ENCODE measurements at regions not wholly inside any gene's neighbourhood (a gene's known extent, or its start where the extent isn't known, plus 50 kb on each side); places are given as distances from the start of the nearest gene placed in this dataset.

- no peak overlapping the region for H3K27ac ChIP-seq
- DNase-seq (no peak), ATAC-seq (no peak)
- intact Hi-C loops (cut with DNase I) = no loop called here
- H3K27me3 ChIP-seq (ENCODE audit: low read depth) = no peaks in the 10 kb centered on the region
- no peaks in the 10 kb centered on the region for H3K4me1 ChIP-seq
- TF ChIP-seq CTCF (IDR thresholded peaks at IDR 0.05) = no peak
- no peaks in the 10 kb centered on the region for H3K36me3 ChIP-seq
- H3K4me3 ChIP-seq = no peak overlapping the region
- peaks cover 6% of the 10 kb centered on the region for H3K9me3 ChIP-seq
These were observed 358.4 kb downstream of the TMEM38B start for GRCh38 chr9:106052735-106053134.

- Histone ChIP-seq H3K27me3 (ENCODE audit: low read depth) (no peaks in the 10 kb centered on the region), H3K4me1 (no peaks in the 10 kb centered on the region), H3K9me3 (no peaks in the 10 kb centered on the region), H3K4me3 (no peak overlapping the region), H3K27ac (no peak overlapping the region), H3K36me3 (no peaks in the 10 kb centered on the region)
- intact Hi-C loops (cut with DNase I) = no loop called here
- no peak for TF ChIP-seq CTCF (IDR thresholded peaks at IDR 0.05)
- DNase-seq = no peak
- no peak for ATAC-seq
These were observed 362.0 kb downstream of the TMEM38B start for GRCh38 chr9:106056328-106056727.

- Histone ChIP-seq H3K4me1 (no peaks in the 10 kb centered on the region), H3K27ac (no peak overlapping the region), H3K27me3 (ENCODE audit: low read depth) (no peaks in the 10 kb centered on the region), H3K36me3 (no peaks in the 10 kb centered on the region), H3K9me3 (no peaks in the 10 kb centered on the region), H3K4me3 (no peak overlapping the region)
- no peak for DNase-seq
- intact Hi-C loops (cut with DNase I) = no loop called here
- peak in 1 of 2 donors; percentile 21 for ATAC-seq
- TF ChIP-seq CTCF (IDR thresholded peaks at IDR 0.05) = no peak
These were observed 364.1 kb downstream of the TMEM38B start for GRCh38 chr9:106058460-106058859.

- DNase-seq = no peak
- ATAC-seq = no peak
- TF ChIP-seq CTCF (IDR thresholded peaks at IDR 0.05) = no peak
- Histone ChIP-seq H3K4me1 (no peaks in the 10 kb centered on the region), H3K36me3 (no peaks in the 10 kb centered on the region), H3K27ac (no peak overlapping the region), H3K27me3 (ENCODE audit: low read depth) (no peaks in the 10 kb centered on the region), H3K4me3 (no peak overlapping the region), H3K9me3 (no peaks in the 10 kb centered on the region)
- intact Hi-C loops (cut with DNase I) = no loop called here
These were observed 365.5 kb downstream of the TMEM38B start for GRCh38 chr9:106059886-106060285.

- H3K4me3 ChIP-seq = no peak overlapping the region
- H3K9me3 ChIP-seq = no peaks in the 10 kb centered on the region
- no peak for TF ChIP-seq CTCF (IDR thresholded peaks at IDR 0.05)
- intact Hi-C loops (cut with DNase I) = no loop called here
- no peaks in the 10 kb centered on the region for H3K36me3 ChIP-seq
- H3K4me1 ChIP-seq = no peaks in the 10 kb centered on the region
- DNase-seq (no peak), ATAC-seq (no peak)
- H3K27me3 ChIP-seq (ENCODE audit: low read depth) = no peaks in the 10 kb centered on the region
- H3K27ac ChIP-seq = no peak overlapping the region
These were observed 366.5 kb downstream of the TMEM38B start for GRCh38 chr9:106060885-106061284.

GRCh38 chr9:106062250-106062649 is 367.9 kb downstream of the TMEM38B start:
- no peaks in the 10 kb centered on the region for H3K36me3 ChIP-seq
- H3K4me3 ChIP-seq = no peak overlapping the region
- DNase-seq (no peak), ATAC-seq (no peak)
- intact Hi-C loops (cut with DNase I) = no loop called here
- no peak overlapping the region for H3K27ac ChIP-seq
- no peaks in the 10 kb centered on the region for H3K9me3 ChIP-seq
- no peaks in the 10 kb centered on the region for H3K27me3 ChIP-seq (ENCODE audit: low read depth)
- H3K4me1 ChIP-seq = no peaks in the 10 kb centered on the region
- no peak for TF ChIP-seq CTCF (IDR thresholded peaks at IDR 0.05)
